ENCODE measurements at regions not wholly inside any gene's neighbourhood (a gene's known extent, or its start where the extent isn't known, plus 50 kb on each side); places are given as distances from the start of the nearest gene placed in this dataset.
A peak's percentile ranks its signal among the peaks of the same experiment; 100 is the strongest.

DNA sequence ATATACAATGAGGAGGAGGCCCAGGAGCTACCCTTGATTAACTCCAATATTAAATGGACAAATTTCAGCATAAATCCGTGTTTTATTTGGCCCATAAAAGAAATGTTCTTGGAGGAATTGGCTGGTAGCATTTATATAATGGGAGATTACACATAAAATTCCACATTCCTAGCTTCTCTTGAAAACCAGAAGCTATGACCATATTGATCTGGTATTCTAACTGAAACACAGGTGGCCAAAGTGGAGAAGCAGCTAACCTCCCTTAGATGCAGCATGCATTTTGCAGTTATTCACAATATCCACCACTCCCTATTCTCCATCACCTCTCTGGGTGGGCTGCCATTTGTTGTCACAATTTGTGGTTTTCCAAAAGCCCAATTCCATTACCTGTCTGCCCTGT lies 148.8 kb upstream of the CACNA2D1 start:
- peaks cover 6% of the 10 kb centered on the region for H3K4me1 Mint-ChIP-seq (ENCODE audit: low read depth, unreplicated experiment)

DNA sequence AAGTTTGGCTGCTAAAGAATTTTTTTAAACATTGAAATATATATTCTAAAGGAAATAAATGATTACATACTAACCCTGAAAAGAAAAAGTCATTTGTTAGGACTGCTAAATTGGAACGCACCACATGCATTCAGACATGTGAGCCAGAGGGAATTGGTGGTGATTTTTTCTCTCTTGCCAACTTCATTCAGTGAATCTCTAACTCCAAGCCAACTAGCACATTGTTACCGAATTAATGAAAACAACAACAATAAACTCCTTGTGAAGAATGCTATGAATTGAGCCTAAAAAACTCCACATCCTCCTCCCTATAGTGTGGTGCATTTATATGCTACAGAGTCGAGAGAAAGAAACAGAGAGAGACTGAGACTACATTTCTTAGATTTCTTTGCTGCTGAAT lies 135.5 kb upstream of the CACNA2D1 start:
- Histone ChIP-seq H4K20me1 (ENCODE audit: insufficient read depth, low read length) (no peaks in the 10 kb centered on the region), H3K4me1 (ENCODE audit: insufficient read depth, low read length) (no peaks in the 10 kb centered on the region), H3K36me3 (ENCODE audit: insufficient read depth, low read length) (no peaks in the 10 kb centered on the region), H3K27me3 (ENCODE audit: insufficient read depth, low read length) (no peaks in the 10 kb centered on the region), H3K4me3 (ENCODE audit: insufficient read depth, low read depth, low read length) (no peak overlapping the region), H3K9ac (ENCODE audit: low read length) (no peak overlapping the region), H2AFZ (ENCODE audit: low read depth, low read length) (no peak overlapping the region), H3K79me2 (ENCODE audit: insufficient read depth, low read length) (no peaks in the 10 kb centered on the region), H3K9me3 (ENCODE audit: insufficient read depth, low read depth, low read length) (no peaks in the 10 kb centered on the region), H3K4me2 (ENCODE audit: low read length) (no peak overlapping the region), H3K27ac (ENCODE audit: low read depth, low read length) (no peak overlapping the region)
- H3K4me1 Mint-ChIP-seq (ENCODE audit: low read depth, unreplicated experiment), result no peaks in the 10 kb centered on the region
- H3K27me3 Mint-ChIP-seq (ENCODE audit: low read depth, unreplicated experiment), result peaks cover 2% of the 10 kb centered on the region
- no peak overlapping the region for H3K4me3 Mint-ChIP-seq (ENCODE audit: unreplicated experiment)
- no peaks in the 10 kb centered on the region for H3K9me3 Mint-ChIP-seq (ENCODE audit: unreplicated experiment)
- no peak for DNase-seq (ENCODE audit: low read depth)
- H3K36me3 Mint-ChIP-seq (ENCODE audit: low read depth, unreplicated experiment), result no peaks in the 10 kb centered on the region
- no peak for TF ChIP-seq EZH2 (IDR thresholded peaks at IDR 0.05; ENCODE audit: insufficient read depth, low read length)
- TF ChIP-seq, protein P1, sequence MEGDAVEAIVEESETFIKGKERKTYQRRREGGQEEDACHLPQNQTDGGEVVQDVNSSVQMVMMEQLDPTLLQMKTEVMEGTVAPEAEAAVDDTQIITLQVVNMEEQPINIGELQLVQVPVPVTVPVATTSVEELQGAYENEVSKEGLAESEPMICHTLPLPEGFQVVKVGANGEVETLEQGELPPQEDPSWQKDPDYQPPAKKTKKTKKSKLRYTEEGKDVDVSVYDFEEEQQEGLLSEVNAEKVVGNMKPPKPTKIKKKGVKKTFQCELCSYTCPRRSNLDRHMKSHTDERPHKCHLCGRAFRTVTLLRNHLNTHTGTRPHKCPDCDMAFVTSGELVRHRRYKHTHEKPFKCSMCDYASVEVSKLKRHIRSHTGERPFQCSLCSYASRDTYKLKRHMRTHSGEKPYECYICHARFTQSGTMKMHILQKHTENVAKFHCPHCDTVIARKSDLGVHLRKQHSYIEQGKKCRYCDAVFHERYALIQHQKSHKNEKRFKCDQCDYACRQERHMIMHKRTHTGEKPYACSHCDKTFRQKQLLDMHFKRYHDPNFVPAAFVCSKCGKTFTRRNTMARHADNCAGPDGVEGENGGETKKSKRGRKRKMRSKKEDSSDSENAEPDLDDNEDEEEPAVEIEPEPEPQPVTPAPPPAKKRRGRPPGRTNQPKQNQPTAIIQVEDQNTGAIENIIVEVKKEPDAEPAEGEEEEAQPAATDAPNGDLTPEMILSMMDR (IDR thresholded peaks at IDR 0.05; ENCODE audit: insufficient read depth, low read depth, low read length), result no peak
- H3K27ac Mint-ChIP-seq (ENCODE audit: unreplicated experiment), result no peak overlapping the region
- FAIRE-seq, result no peak

More for the DNA sequence above, 148.8 kb upstream of the CACNA2D1 start:
- peaks cover 11% of the 10 kb centered on the region for H3K4me1 ChIP-seq (ENCODE audit: insufficient read depth, low read length)
- H3K9me3 Mint-ChIP-seq (ENCODE audit: unreplicated experiment), result no peaks in the 10 kb centered on the region
- no peak overlapping the region for H3K4me2 ChIP-seq (ENCODE audit: low read length)
- no peaks in the 10 kb centered on the region for H3K27me3 ChIP-seq (ENCODE audit: insufficient read depth, low read length)
- H3K4me3 Mint-ChIP-seq (ENCODE audit: unreplicated experiment), result no peak overlapping the region
- no peak overlapping the region for H3K27ac Mint-ChIP-seq (ENCODE audit: unreplicated experiment)
- H3K9me3 ChIP-seq (ENCODE audit: insufficient read depth, low read depth, low read length), result no peaks in the 10 kb centered on the region
- H3K27me3 Mint-ChIP-seq (ENCODE audit: low read depth, unreplicated experiment), result no peaks in the 10 kb centered on the region
- no peaks in the 10 kb centered on the region for H3K36me3 ChIP-seq (ENCODE audit: insufficient read depth, low read length)
- no peak overlapping the region for H2AFZ ChIP-seq (ENCODE audit: low read depth, low read length)
- no peaks in the 10 kb centered on the region for H3K79me2 ChIP-seq (ENCODE audit: insufficient read depth, low read length)
- FAIRE-seq (no peak), DNase-seq (ENCODE audit: low read depth) (peak; percentile 61)
- H4K20me1 ChIP-seq (ENCODE audit: insufficient read depth, low read length), result no peaks in the 10 kb centered on the region
- TF ChIP-seq, protein P1 (IDR thresholded peaks at IDR 0.05; ENCODE audit: insufficient read depth, low read depth, low read length), result no peak
- TF ChIP-seq EZH2 (IDR thresholded peaks at IDR 0.05; ENCODE audit: insufficient read depth, low read length), result no peak
- no peak overlapping the region for H3K4me3 ChIP-seq (ENCODE audit: insufficient read depth, low read depth, low read length)
- H3K27ac ChIP-seq (ENCODE audit: low read depth, low read length), result no peak overlapping the region
- no peaks in the 10 kb centered on the region for H3K36me3 Mint-ChIP-seq (ENCODE audit: low read depth, unreplicated experiment)
- H3K9ac ChIP-seq (ENCODE audit: low read length), result no peak overlapping the region

DNA sequence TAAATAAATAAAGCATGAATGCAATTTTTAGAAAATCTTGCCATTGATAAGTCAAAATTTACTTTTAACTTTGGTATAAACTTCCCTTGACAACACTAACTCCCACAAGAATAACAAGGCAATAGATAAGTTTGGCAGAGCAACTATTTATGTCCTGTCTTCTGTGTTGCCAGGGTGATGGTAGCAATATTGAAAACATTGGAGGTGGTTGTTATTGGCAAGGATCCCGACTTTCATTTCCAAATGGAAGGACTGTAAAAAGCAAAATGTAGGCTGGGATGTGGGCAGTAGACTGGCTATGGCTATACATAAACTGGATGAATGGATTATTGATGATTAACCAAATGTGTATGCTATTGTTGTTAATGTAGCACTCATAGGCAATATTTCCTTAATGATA lies 134.9 kb upstream of the CACNA2D1 start:
- DNase-seq (ENCODE audit: low read depth) (peak; percentile 41), FAIRE-seq (no peak)
- H3K4me3 Mint-ChIP-seq (ENCODE audit: unreplicated experiment), result no peak overlapping the region
- Histone ChIP-seq H3K9me3 (ENCODE audit: insufficient read depth, low read depth, low read length) (no peaks in the 10 kb centered on the region), H3K27ac (ENCODE audit: low read depth, low read length) (no peak overlapping the region), H4K20me1 (ENCODE audit: insufficient read depth, low read length) (no peaks in the 10 kb centered on the region), H3K36me3 (ENCODE audit: insufficient read depth, low read length) (no peaks in the 10 kb centered on the region), H3K79me2 (ENCODE audit: insufficient read depth, low read length) (no peaks in the 10 kb centered on the region), H3K4me2 (ENCODE audit: low read length) (no peak overlapping the region), H3K4me1 (ENCODE audit: insufficient read depth, low read length) (no peaks in the 10 kb centered on the region), H3K27me3 (ENCODE audit: insufficient read depth, low read length) (no peaks in the 10 kb centered on the region), H2AFZ (ENCODE audit: low read depth, low read length) (no peak overlapping the region), H3K9ac (ENCODE audit: low read length) (no peak overlapping the region), H3K4me3 (ENCODE audit: insufficient read depth, low read depth, low read length) (no peak overlapping the region)
- TF ChIP-seq EZH2 (IDR thresholded peaks at IDR 0.05; ENCODE audit: insufficient read depth, low read length), result no peak
- TF ChIP-seq, protein P1 (IDR thresholded peaks at IDR 0.05; ENCODE audit: insufficient read depth, low read depth, low read length), result no peak
- peaks cover 2% of the 10 kb centered on the region for H3K27me3 Mint-ChIP-seq (ENCODE audit: low read depth, unreplicated experiment)
- no peaks in the 10 kb centered on the region for H3K9me3 Mint-ChIP-seq (ENCODE audit: unreplicated experiment)
- no peaks in the 10 kb centered on the region for H3K4me1 Mint-ChIP-seq (ENCODE audit: low read depth, unreplicated experiment)
- H3K27ac Mint-ChIP-seq (ENCODE audit: unreplicated experiment), result no peak overlapping the region
- no peaks in the 10 kb centered on the region for H3K36me3 Mint-ChIP-seq (ENCODE audit: low read depth, unreplicated experiment)
